Cardiac muscle cell (in vitro differentiated cells and primary cell): ENCODE measurements at regions not wholly inside any gene's neighbourhood (a gene's known extent, or its start where the extent isn't known, plus 50 kb on each side); places are given as distances from the start of the nearest gene placed in this dataset.

ENCODE experiments used
- DNase-seq, 2 donors: peaks; one replicate each; pipeline versions ENCODE4 v3.0.0 to v3.0.0-alpha.2; 2010 to 2017; ENCODE audit warnings: low read depth in 1 of 2, low spot score in 1 of 2
- H3K27ac ChIP-seq: fragments of 200-600 bp; sonication (generic); 2 replicates; pipeline ENCODE4 v1.5.1; 2016
- H3K27me3 ChIP-seq: fragments of 200-600 bp; sonication (generic); 2 replicates; pipeline ENCODE4 v1.6.0; 2016; ENCODE audit warnings: control low read depth
- H3K36me3 ChIP-seq: fragments of 200-600 bp; sonication (generic); 2 replicates; pipeline ENCODE4 v1.5.1; 2016; ENCODE audit warnings: control low read depth
- H3K4me1 ChIP-seq: fragments of 200-600 bp; sonication (generic); 2 replicates; pipeline ENCODE4 v1.8.1; 2017; ENCODE audit warnings: low read depth, mild to moderate bottlenecking, mixed run types
- H3K4me3 ChIP-seq: fragments of 200-600 bp; sonication (generic); 2 replicates; pipeline ENCODE4 v1.5.1; 2016; ENCODE audit warnings: mild to moderate bottlenecking
- H3K9me3 ChIP-seq: fragments of 200-600 bp; sonication (generic); 2 replicates; pipeline ENCODE4 v1.5.1; 2017; ENCODE audit warnings: low read depth, mild to moderate bottlenecking, control low read depth
- TF ChIP-seq, protein P1 (sequence below): IDR thresholded peaks from 2 replicates; pipeline ENCODE4 v1.5.1; 2012; ENCODE audit warnings: low read depth, mild to moderate bottlenecking, low read length

DNA sequence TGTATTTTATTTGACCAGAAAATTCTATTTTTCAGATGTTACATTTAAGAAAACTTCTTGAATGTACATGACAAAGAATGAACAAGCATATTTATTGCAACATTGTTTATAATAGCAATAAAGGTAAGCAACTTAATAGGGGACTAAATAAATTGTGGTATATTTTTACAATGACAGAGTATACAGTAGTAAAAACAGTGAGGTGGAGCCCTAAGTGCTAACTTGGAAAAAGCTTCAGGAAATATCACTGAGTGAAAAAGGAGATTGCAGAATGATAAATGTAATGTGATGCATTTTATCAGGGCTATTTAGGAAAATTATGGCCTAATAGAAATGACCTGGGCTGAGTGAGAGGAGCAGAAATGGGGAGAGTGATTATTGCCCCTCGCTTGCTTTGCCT is 56.5 kb upstream of the SEMA6A start:
- H3K27me3 ChIP-seq = no peaks in the 10 kb centered on the region
- H3K9me3 ChIP-seq = no peaks in the 10 kb centered on the region
- H3K27ac ChIP-seq = no peak overlapping the region
- TF ChIP-seq, protein P1, sequence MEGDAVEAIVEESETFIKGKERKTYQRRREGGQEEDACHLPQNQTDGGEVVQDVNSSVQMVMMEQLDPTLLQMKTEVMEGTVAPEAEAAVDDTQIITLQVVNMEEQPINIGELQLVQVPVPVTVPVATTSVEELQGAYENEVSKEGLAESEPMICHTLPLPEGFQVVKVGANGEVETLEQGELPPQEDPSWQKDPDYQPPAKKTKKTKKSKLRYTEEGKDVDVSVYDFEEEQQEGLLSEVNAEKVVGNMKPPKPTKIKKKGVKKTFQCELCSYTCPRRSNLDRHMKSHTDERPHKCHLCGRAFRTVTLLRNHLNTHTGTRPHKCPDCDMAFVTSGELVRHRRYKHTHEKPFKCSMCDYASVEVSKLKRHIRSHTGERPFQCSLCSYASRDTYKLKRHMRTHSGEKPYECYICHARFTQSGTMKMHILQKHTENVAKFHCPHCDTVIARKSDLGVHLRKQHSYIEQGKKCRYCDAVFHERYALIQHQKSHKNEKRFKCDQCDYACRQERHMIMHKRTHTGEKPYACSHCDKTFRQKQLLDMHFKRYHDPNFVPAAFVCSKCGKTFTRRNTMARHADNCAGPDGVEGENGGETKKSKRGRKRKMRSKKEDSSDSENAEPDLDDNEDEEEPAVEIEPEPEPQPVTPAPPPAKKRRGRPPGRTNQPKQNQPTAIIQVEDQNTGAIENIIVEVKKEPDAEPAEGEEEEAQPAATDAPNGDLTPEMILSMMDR = no peak
- H3K4me1 ChIP-seq = no peaks in the 10 kb centered on the region
- no peak for DNase-seq
- H3K4me3 ChIP-seq = no peak overlapping the region
- no peaks in the 10 kb centered on the region for H3K36me3 ChIP-seq

DNA sequence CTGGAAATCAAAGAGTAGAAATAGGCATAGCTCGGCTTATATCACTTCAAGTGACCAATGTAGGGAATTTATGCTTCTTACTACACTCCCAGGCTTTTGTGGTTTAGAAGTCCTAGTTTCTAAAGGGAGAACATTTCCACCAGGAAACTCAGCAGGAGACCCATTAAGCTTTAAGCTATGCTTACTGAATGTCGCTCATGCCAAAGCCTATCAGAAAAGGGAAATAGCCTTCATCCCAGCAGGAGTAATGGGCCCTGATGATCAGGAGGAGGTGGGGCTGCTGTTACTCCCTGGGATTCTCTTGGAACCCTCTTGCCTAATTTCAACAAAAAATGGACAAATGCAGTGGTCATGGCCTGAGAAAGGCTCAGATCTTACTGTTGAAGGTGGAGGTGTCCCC is 54.5 kb upstream of the SEMA6A start:
- H3K4me3 ChIP-seq = no peak overlapping the region
- no peak overlapping the region for H3K27ac ChIP-seq
- no peaks in the 10 kb centered on the region for H3K4me1 ChIP-seq
- no peaks in the 10 kb centered on the region for H3K9me3 ChIP-seq
- H3K27me3 ChIP-seq = no peaks in the 10 kb centered on the region
- H3K36me3 ChIP-seq = no peaks in the 10 kb centered on the region
- TF ChIP-seq, protein P1 = no peak
- DNase-seq = no peak

DNA sequence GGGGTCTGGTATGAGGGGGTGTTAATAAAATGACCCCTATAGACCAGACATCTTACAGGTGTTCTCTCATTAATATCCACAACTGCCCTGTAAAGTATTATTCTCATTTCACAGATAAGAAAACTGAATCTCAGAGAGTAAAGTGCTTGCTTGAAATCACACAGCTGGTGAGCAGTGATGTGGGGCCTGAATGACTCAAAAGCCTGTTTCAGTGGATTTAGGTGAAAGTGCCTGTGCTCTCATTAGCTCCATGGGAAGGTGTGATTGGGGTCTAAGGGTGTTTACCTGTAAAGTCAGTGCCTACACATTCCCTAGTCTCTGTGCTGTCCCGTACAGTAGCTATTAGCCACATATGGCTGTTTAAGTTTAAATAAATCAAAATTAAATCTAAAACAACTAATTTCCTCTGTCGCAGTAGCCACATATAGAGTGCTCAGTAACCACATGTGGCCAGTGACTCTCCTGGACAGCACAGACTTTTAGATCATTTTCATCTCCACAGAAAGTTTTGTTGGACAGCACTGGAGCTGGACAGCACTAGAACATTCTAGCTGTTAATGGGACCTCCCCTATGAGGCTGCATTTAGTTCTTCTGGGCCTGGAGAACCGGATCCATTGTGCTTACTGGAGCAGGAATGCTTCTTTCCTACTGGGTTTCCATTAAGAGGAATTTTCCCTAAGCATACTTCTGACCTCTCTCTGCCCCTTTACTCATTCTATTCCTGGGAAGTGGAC is 52.5 kb upstream of the SEMA6A start:
- no peaks in the 10 kb centered on the region for H3K36me3 ChIP-seq
- no peaks in the 10 kb centered on the region for H3K27me3 ChIP-seq
- no peak for DNase-seq
- no peaks in the 10 kb centered on the region for H3K4me1 ChIP-seq
- H3K9me3 ChIP-seq = no peaks in the 10 kb centered on the region
- TF ChIP-seq, protein P1 = no peak
- no peak overlapping the region for H3K4me3 ChIP-seq
- H3K27ac ChIP-seq = no peak overlapping the region

DNA sequence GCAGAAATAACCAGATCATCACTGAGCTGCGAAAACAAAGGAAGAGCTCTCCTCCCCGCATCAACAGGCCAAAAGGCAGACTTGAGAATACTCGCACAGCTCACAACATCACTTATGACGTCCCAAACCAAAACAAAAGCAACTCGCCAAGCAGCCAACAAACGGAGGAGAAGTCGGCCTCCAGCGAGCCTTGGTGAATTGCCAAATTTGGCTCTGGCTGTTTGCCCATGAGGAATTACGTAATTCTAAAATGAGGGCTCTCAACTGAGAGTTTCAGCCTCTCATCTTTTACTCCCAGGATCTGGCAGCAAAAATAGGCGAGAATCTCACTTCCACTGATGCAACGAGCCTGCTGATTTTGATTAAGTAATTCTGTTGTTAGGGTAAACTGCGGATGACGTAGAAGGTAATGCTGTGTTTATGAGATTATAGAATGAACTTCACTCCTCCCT is 51.7 kb upstream of the SEMA6A start:
- TF ChIP-seq, protein P1 = no peak

More for the DNA sequence above, 51.7 kb upstream of the SEMA6A start:
- Histone ChIP-seq H3K4me1 (no peaks in the 10 kb centered on the region), H3K36me3 (no peaks in the 10 kb centered on the region), H3K9me3 (no peaks in the 10 kb centered on the region), H3K27me3 (no peaks in the 10 kb centered on the region), H3K27ac (no peak overlapping the region), H3K4me3 (no peak overlapping the region)
- peak in 1 of 2 donors; percentile 95 for DNase-seq
